ENCODE measurements at regions not wholly inside any gene's neighbourhood (a gene's known extent, or its start where the extent isn't known, plus 50 kb on each side); places are given as distances from the start of the nearest gene placed in this dataset.
"Not testable (repeated sequence)": the region's sequence is repeated elsewhere in the genome, so short reads cannot be mapped to it uniquely, and the experiment has no call there.

DNA sequence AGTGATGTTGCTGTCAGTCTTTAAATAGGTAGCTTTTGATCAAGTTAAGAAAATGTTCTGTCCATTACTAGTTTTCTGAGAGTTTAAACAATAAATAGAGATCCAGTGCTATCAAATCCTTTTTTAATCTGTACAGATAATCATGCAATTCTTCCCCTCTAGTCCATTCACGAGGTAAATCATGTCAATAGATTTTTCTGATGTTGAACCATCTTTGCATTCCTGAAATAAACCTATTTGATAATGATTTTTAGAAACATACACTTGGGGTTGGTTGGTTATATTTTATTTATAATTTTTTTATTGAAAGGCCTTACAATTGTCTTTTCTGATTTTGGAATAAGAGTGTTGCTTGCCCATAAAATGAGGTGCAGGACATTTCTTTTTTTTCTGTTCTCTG lies 95.0 kb downstream of the FAM53A start:
- DNase-seq, result no peak

DNA sequence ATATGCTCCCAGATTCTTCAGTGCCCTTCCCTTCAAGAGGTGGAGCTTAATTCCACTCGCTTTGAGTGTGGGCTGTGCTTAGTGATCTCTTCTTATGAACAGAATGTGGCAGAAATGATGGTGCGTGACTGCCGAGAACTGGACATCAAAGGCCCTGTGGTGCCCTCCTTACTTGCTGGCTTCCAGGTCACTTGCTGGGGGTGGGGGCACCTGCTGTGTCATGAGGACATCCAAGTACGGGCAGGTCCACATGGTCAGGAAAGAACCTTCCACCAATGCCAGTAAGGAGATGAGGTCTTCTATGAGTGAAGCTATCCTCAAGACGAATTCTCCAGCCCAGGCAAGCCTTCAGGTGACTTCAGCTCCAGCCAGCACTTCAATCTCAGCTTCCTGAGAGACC lies 95.8 kb downstream of the FAM53A start:
- DNase-seq, result no peak

DNA sequence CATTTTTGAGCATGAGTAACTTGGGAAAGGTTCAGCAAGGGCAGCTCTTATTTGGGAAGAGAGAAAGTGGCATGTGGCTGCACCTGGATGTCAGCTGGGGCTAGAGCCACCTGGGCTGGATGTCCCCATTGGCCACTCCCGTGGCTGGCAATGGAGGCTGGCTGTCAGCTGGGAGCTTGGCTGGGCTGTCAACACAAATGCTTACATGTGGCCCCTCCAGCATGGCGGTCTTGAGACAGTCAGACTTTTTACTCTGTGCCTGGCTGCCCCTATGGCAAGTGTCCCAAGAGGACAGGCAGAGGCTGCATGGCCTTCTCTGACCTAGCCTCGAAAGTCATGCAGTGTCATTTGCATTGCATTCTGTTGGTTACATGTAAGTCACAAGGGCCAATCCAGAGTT lies 99.6 kb downstream of the FAM53A start:
- DNase-seq, result no peak

DNA sequence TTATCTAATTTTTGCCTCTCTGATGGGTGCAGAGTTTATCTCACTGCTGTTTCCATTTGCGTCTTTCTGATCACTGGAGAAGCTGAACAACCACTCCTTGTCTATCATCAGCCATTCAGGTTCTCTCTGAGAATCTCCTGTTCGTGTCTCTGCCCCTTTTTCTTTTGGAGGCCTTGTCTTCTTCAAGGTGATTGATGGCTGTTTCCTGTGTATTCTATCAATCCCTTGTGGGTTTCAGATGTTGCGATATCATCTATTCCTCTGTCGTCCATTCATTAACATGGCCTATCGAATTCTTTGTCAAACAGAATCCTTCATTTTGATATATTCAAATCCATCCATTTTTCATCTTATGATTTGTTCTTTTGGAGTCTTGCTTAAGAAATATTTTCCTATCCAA lies 100.3 kb downstream of the FAM53A start:
- DNase-seq, result no peak

DNA sequence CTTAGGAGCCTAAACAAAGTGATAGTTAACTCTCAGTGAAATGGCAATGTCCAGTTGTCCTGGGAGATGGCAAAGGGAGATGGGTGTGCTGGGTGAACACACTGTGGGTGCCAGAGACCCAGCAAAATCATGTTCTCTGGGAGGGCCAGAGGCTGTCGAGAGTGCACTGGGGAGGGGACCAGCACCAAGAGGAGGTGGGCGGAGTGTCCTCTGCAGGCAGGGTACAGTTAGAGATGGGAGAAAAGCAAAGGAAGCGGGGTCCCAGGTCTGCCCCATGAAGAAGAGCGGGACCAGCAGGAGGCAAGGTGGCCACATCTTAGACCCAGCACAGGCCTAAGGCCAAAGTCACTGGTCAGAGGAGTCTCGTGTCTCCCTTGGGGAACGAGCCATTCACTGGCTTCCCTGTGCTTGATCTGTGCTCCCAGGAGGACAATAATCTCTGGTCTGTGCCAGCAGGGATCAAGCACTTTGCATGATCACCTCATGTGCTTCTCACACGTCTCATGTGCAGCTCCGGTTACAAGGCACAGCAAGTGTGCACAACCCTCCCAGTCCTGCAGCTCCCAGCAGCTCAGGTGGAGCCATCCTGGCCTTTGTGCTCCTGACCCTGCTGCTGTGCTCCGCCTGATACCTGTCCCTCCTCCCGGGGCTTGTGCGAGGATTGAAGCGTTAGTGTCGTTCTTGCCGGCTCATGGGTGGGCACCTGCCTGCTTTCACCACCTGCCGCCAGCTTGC lies 100.9 kb downstream of the FAM53A start:
- DNase-seq, result no peak

DNA sequence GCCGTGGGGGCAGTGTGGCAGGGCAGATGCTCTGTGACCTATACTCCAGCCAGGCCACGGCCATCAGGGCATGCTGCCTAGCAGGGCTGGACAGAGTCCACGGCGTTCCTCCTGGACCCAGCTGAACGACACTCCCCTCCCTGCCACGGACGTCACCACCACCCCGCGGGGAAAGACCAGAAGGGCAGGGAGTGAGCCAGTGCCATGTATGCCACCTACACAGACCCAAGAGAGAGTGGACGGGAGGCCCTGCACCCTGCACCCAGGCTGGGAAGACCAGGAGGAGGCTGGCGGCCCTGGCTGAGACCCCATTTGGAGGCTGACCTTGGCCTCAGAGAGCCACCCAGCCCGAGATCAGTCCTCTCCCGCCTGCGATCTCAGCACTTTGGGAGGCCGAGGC lies 101.9 kb downstream of the FAM53A start:
- DNase-seq, result no peak

DNA sequence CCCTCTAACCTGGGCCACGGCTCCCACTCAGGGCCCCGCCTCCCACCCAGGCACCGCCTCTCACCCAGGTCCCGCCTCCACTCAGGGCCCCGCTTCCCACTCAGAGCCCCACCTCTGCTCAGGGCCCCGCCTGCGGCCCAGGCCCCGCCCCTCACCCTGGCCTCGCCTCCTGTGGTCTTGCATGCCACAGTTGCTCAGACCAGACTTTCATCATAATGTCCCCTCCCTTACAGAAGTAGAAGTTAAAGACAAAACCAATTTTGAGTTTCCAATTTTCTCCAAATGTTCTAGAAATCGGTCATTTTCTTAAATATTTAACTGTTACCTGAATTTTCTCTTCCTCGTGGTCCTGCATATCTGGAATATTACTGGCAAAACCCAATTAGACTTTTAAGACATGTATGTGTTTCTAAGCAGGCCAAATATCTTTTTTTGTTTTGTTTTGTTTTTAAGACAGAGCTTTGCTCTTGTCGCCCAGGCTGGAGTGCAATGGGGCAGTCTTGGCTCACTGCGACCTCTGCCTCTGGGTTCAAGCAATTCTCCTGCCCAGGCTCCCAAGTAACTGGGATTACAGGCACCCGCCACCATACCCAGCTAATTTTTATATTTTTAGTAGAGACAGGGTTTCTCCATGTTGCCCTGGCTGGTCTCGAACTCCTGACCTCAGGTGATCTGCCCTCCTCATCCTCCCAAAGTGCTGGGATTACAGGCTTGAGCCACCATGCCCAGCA lies 102.8 kb downstream of the FAM53A start:
- DNase-seq, result peak; percentile 86

DNA sequence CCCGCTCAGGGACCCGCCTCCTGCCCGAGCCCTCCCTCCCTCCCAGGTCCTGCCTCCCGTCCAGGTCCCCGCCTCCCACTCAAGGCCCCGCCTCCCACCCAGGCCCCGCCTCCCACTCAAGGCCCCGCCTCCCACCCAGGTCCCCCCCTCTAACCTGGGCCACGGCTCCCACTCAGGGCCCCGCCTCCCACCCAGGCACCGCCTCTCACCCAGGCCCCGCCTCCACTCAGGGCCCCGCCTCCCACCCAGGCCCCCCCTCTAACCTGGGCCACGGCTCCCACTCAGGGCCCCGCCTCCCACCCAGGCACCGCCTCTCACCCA lies 103.5 kb downstream of the FAM53A start:
- DNase-seq, result not testable (repeated sequence)

DNA sequence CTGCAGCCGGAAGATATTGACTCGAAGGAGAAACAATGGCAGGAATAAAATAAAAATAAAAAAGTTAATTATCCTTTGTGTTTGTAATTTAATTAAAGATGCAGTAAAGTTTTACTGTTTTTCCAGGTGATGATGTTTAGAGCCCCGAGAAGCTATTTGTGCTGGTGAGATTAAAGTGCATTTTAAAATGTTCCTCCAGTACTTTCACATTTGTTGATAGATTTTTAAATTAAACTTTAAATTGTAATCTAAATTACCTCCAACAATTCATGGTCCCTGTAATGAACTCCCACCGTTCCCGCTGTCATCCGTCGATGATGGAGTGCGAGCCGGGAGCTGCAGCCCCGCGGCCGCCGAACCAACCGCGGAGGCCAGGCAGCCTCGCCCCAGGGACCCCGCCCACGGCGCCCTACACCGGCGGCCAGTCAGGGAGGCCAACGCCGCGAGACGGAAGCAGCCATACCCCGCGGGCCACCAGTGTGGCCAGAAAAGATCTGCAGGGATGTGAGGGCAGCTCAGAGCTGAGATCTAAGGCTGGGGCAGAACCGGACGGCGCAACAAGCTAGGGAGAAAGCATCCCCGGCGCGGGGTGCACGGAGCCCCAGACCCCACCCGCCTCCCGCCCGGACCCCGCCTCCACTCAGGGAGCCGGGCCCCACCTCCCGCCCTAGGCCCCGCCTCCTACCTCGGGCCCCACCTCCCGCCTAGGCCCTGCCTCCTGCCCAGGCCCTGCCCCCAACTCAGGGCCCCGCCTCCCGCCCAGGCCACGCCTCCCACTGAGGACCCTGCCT lies 104.0 kb downstream of the FAM53A start:
- peak; percentile 93 for DNase-seq

DNA sequence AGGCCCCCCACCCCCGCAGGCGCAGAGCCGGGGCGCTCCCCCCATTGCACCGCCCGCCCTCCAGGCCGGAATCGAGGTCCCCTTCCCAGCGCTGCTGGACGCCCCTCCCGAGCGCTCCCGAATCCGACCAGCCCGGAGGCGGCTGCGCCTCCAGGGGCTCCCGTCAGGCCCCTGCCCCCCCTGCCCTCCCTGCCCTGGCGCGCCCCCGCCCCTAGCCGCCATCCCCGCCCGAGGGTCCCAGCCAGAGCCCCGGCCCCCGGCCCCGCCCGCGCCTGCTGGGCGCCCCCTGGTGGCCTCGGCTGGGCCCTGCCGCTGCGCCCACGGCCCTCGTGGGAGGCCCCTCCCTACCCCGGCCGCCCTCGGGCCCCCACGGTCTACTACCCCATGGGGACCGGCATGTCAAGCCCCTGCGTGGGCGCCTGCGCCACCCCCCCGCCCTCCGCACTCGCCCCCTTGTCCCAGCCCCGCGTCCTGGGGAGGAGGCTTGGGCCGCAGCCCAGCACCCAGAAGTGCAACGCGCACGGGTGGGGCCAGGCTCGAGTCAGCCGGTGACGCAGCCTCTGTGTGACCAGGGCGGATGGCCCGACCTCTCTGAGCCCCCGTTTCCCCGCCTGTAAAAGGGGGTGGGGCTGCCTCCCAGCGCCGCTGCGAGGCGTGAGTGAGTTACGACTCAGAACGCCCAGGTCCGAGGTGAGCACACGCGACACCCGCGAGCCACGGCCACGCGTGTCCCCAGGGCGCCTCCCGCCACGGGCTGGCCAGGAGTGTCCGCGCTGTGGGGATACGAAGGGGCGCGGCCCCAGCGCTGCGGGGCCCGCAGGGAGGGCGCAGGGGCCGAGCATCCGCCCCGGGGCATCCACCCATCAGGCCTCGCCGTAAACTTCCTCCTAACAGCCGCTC lies 104.9 kb downstream of the FAM53A start:
- DNase-seq, result peak; percentile 77

DNA sequence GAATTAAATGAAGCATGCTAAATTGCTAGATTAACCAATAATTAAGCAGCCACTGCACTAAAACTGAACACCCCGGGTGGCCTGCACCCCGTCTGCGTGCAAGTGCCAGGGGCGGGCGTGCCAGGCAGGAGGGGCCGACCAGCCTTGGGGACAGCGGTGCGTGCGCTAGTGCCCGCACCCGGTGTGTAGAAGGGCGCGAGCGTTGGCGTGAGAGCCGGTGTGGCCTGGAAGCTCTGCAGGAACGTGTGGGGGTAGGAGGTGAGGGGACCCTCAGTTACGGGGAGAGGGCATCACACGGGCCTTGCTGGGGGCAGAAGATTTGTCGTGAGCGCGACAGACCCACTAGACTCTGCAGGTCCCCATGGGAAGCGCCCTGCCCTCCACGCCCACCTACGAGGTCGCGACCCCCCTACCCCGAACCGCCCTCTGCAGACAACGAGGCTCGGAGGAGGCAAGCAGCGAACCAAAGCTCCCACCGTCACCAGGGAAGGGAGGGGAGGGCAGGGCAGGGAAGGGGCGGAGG lies 105.8 kb downstream of the FAM53A start:
- DNase-seq, result no peak

DNA sequence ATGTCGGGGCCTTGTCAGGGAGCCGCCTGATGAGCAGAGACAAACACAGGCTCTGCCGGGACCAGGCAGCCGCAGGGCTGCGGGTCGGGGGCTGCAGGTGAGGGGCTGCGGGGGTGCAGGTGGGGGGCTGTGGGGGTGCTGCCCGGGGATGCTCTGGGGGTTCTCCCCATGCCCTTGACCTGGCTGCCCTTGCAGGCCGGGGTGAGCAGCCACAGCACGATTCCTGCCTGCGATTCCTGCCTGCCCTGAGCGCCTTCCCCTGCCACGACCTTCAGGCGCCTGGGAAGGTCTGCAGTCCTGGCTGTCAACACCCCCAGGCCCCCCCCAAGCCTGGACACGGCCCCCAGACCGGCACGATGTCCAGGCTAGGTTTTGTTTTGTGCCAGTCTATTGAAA lies 106.3 kb downstream of the FAM53A start:
- no peak for DNase-seq

DNA sequence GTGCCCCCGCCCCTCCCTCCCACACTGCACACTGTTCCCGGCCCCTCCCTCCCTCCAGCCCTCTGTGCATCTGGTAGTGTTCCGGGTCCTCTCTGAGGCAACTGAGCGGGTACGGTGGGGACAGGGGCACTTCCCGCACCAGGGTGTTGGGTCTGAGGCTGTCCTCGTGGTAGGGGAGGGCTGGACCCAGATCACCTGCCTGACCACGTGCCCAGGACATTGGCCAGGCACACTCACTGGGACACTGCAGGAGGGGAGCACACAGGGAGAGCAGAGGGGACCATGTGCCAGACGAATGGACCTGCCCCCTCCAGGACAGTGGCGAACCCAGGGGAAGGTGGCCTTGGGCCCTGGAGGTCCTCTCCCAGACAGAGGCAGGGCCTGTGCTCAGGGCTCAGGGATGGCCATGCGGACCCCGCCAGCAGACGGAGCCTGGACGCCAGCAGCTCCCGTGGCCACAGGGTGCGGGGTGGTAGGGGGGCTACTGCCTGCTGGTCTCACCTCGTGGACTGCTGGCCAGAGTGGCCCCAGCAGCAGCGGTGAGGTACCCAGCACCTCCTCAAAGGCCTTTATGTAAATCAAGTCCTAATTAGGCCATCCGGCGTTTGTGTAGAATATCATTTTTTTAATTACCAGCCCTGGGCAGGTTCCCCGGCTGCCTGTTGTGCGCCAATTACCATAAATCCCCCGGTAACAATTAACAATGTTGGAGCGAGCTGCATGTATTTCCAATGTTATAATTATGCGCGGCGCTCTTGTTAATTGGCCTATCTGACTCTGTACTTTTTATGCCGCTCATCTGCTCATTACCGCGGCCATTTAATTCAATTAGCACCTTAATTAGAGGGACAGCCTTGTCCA lies 106.9 kb downstream of the FAM53A start:
- DNase-seq, result no peak

DNA sequence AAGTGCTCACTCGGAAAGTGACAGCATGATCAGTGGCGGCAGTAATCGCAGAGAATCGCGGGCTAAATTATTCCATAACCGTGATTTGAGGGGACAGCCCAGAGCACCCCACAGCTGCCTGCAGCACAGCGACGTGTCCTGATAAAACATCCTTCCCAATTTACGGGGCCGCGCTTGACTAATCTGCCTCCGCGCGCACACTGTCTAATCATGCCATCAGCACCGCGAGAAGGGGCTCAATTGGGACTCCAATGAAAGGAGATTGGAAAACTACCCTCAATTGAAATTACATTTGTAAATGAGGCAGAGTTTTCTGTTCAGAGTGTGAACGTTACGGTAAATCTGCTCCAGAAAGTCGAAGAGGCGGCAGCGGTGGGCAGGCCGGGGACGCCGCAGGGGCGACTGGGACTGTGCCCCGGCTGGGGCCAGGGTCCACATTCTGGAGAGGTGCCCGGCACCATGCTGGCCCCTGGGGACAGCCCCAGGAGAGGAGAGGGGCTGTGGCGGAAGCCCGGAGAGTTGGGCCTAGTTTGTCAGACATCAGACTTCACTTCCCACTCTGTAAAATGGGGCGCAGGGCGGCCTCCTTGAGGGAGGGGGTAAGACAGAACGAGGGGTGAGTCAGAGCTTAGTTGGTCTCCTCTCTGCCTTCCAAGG lies 107.7 kb downstream of the FAM53A start:
- DNase-seq, result no peak

DNA sequence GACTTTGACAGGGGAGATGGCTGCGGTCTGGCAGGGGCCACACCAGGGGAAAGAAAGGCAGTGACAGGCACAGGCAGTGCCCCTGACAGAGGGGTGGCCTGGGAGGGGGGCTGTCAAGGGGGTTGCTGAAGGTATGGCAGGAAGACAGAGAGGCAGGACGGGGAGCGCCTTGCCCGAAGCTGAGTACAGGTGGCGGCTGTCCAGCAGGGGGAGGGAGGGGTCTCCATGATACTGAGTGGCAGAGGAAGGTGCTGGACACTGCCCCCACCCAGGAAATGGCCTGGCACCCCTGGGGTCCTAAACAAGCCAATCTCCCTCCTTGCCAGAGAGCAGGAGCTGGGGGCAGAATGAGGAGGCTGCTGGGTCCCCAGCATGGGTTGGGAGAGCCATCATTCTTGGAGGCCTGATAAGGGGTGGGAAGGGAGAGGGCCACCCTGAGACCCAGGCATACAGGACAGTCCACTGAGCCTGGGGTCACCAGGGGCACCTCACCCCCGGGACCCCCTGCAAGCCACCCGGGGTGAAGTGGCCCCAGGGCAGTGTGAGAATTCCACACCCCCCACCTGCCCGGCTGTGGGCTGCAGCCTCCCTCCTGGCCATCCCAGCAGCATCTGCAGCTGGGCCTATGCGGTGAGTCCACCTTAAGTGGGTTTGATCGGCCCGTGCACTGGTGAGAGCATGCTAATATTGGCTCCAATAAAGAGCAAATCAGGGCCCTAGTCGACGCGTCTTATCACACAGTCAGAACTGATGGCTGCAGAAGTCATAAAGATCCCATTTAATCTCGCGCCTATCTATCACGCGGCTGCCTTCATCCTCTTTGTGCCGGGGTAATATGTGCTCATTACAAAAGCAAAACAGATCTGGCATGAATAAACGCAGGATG lies 108.5 kb downstream of the FAM53A start:
- no peak for DNase-seq

DNA sequence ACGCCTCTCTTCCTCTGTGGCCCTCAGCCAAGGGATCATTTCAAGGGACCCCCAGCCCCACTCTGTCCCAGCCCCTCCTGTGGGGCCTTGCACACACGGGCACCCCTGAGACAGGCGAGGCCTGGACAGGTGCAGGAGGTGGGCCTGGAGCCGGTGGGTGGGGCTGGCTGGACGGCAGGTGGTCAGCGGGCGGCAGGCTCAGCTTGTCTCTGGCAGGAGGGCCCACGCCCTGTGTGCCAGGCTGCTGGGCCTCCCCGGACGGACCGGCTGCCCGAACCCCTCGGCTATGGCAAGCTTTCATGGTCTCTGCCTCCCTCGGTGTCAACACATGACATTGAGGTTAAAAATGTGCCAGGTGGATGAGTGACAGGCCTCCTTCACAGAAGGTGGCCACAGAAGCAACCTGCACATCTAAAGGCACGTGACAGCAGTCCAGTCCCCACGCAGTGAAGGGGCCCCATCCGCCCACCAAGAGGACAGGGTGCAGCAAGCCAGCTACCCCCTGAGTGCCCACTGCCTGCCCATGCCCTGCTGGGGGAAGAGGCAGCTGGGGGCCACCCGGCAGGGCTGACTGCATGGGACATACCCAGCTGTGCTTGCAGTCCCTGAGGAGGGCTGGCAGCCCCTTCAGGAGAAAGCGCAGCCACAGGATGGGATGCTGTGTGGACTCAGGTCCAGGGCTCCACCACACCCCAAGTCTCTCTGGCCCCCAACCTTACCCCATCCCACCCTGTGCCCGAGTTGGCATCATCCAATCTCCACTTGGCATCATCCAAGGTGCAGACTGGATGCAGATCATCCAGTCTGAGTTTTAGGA lies 109.3 kb downstream of the FAM53A start:
- DNase-seq, result no peak

DNA sequence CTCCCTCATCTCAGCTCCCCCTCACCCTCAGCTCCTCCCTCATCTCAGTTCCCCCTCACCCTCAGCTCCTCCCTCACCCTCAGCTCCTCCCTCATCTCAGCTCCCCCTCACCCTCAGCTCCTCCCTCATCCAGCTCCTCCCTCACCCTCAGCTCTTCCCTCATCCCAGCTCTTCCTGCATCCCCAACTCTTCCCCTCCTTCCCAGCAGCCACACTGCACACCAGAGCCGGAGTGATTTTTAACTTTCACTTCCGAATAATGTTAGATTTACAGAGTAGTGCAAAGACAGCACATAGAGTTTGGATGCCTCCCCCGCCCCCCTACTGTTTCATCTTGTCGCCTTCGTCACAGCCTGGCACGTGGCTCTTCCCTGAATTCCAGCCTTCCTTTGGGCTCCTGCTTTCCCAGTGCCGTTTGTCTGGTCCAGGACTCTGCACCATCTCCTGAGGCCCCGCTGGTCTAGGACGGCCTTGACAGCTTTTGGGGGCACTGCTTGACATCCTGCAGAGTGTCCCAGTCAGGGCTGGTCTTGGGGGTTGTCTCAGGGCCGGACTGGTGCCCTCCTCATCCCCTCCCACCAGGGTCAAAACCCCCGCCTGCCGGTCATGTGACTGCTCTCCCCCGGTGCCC lies 110.2 kb downstream of the FAM53A start:
- no peak for DNase-seq

DNA sequence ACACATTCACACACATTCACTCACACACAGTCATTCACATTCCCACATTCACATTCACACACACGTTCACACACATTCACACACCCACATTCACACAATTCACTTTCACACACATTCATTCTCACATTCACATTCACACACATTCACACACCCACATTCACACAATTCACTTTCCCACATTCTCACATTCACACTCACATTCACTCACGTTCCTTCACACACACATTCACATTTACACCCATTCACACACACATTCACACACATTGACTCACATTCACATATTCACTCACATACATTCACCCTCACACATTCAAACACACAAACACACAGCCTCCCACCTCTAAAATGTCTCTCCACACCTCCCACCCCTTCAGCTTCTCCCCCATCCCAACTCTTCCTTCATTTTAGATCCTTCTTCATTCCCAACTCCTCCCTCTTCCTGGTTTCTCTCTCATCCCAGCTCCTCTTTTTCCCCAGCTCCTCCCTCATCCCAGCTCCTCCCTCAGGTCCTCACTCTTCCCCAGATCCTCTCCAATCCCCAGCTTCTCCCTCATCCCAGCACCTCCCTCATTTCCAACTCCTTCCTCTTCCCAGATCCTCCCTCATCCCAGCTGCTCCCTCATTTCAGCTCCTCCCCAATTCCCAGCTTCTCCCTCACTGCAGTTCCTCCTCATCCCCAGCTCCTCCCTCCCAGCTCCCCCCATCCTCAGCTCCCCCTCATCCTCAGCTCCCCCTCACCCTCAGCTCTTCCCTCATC lies 111.0 kb downstream of the FAM53A start:
- DNase-seq, result no peak
